H1 (cell line): ENCODE measurements at regions not wholly inside any gene's neighbourhood (a gene's known extent, or its start where the extent isn't known, plus 50 kb on each side); places are given as distances from the start of the nearest gene placed in this dataset.

ENCODE experiments used
- CTCF ChIA-PET: fragments of 300-600 bp; sonication (Branson Sonifier 250); formaldehyde crosslinking; loops from one replicate; lab custom pipeline; 2021; ENCODE audit not compliant: partially characterized antibody; lab: Charles Lee
- POLR2A ChIA-PET: fragments of 300-600 bp; sonication (Branson Sonifier 250); formaldehyde crosslinking; loops from one replicate; lab custom pipeline; 2021; ENCODE audit warnings: inconsistent platforms; ENCODE audit not compliant: partially characterized antibody; lab: Charles Lee
- DNase-seq, 2 experiments: peaks; one replicate each; pipeline versions ENCODE4 v3.0.0 to v3.0.0-alpha.2; 2010 to 2022; ENCODE audit warnings: low spot score in 2 of 2, low read depth in 1 of 2, mixed read lengths in 1 of 2
- FAIRE-seq: peaks from 2 replicates; lab custom pipeline; 2011; peaks lifted over from hg19 to GRCh38; lab: Jason Lieb, UNC
- H2AFZ ChIP-seq: 2 replicates; pipeline ENCODE4 v1.8.1; 2012; ENCODE audit warnings: low read length, inconsistent platforms
- H2AK5ac ChIP-seq: 2 replicates; pipeline ENCODE4 v1.6.1; 2013; ENCODE audit warnings: low read depth, low read length
- H2BK120ac ChIP-seq: replicated peaks from 2 replicates; pipeline ENCODE3; 2013; ENCODE audit warnings: low read depth, low read length, inconsistent platforms
- H2BK12ac ChIP-seq: 2 replicates; pipeline ENCODE4 v1.6.1; 2013; ENCODE audit warnings: low read depth, low read length
- H2BK15ac ChIP-seq: 2 replicates; pipeline ENCODE4 v1.6.1; 2013; ENCODE audit warnings: low read length
- H2BK20ac ChIP-seq: 2 replicates; pipeline ENCODE4 v1.6.1; 2013; ENCODE audit warnings: low read length
- H2BK5ac ChIP-seq: 2 replicates; pipeline ENCODE4 v1.6.1; 2013; ENCODE audit warnings: low read depth, low read length
- H3K14ac ChIP-seq: 2 replicates; pipeline ENCODE4 v1.6.1; 2013; ENCODE audit warnings: inconsistent platforms; ENCODE audit not compliant: insufficient read length
- H3K18ac ChIP-seq: 2 replicates; pipeline ENCODE4 v1.6.1; 2013; ENCODE audit warnings: low read length; ENCODE audit errors: extremely low read depth
- H3K23ac ChIP-seq: 2 replicates; pipeline ENCODE4 v1.6.1; 2013; ENCODE audit warnings: inconsistent platforms; ENCODE audit not compliant: insufficient read length
- H3K23me2 ChIP-seq: 2 replicates; pipeline ENCODE4 v1.6.1; 2013; ENCODE audit warnings: low read depth, low read length
- H3K27ac ChIP-seq: 2 replicates; pipeline ENCODE4 v1.6.1; 2011; ENCODE audit warnings: low read depth, low read length, inconsistent platforms
- H3K27me3 ChIP-seq, 4 experiments: replicated peaks in 1 of 4; 1 replicate in 1 of 4; 2 replicates in 3 of 4; pipeline versions ENCODE4 v1.6.1 to v1.8.1; 2011 to 2013; ENCODE audit warnings: low read length in 3 of 4, mild to moderate bottlenecking in 3 of 4, inconsistent platforms in 2 of 4, mixed read lengths in 2 of 4, moderate library complexity in 1 of 4; ENCODE audit not compliant: control insufficient read depth in 3 of 4, insufficient read depth in 3 of 4; ENCODE audit errors: extremely low read depth in 1 of 4
- H3K36me3 ChIP-seq, 4 experiments: 2 replicates each; pipeline versions ENCODE4 v1.6.1 to v1.8.1; 2011 to 2013; ENCODE audit warnings: mild to moderate bottlenecking in 4 of 4, low read length in 3 of 4, moderate library complexity in 2 of 4, control low read depth in 1 of 4, inconsistent platforms in 1 of 4; ENCODE audit not compliant: insufficient read depth in 4 of 4, control insufficient read depth in 2 of 4
- H3K4ac ChIP-seq: replicated peaks from 2 replicates; pipeline ENCODE3; 2013; ENCODE audit warnings: low read length, low read depth, mixed read lengths, inconsistent platforms; ENCODE audit not compliant: insufficient read length
- H3K4me1 ChIP-seq, 4 experiments: replicated peaks in 1 of 4; 1 replicate in 1 of 4; 2 replicates in 3 of 4; pipeline versions ENCODE4 v1.6.1 to v1.8.1; 2011 to 2013; ENCODE audit warnings: low read length in 3 of 4, inconsistent platforms in 2 of 4, mixed read lengths in 1 of 4; ENCODE audit not compliant: insufficient read depth in 4 of 4, control insufficient read depth in 3 of 4
- H3K4me2 ChIP-seq, 2 experiments: 2 replicates each; pipeline versions ENCODE4 v1.6.1 to v1.8.1; 2011 to 2013; ENCODE audit warnings: low read depth in 2 of 2, low read length in 2 of 2, control low read depth in 1 of 2, inconsistent platforms in 1 of 2, mild to moderate bottlenecking in 1 of 2; ENCODE audit not compliant: insufficient read depth in 1 of 2
- H3K4me3 ChIP-seq, 4 experiments: fragments of 200-600, 300-600 bp in 1 of 4; sonication (generic), shearing (Covaris generic), sonication (Bioruptor Twin) in 1 of 4; 2 replicates each; pipeline versions ENCODE4 v1.5.1 to v1.8.1; 2011 to 2016; ENCODE audit warnings: low read length in 4 of 4, low read depth in 3 of 4, control low read depth in 2 of 4, inconsistent platforms in 2 of 4, mild to moderate bottlenecking in 2 of 4, mixed read lengths in 1 of 4, moderate library complexity in 1 of 4; ENCODE audit not compliant: insufficient read depth in 2 of 4; ENCODE audit errors: extremely low read depth in 1 of 4
- H3K56ac ChIP-seq: replicated peaks from 2 replicates; pipeline ENCODE3; 2013; ENCODE audit warnings: low read depth, mild to moderate bottlenecking, mixed read lengths, low read length, inconsistent platforms; ENCODE audit not compliant: insufficient read length
- H3K79me1 ChIP-seq: 2 replicates; pipeline ENCODE4 v1.6.1; 2013; ENCODE audit warnings: low read depth, low read length, control low read depth
- H3K79me2 ChIP-seq, 2 experiments: 2 replicates each; pipeline versions ENCODE4 v1.6.1 to v1.8.1; 2012 to 2013; ENCODE audit warnings: low read length in 2 of 2, mild to moderate bottlenecking in 2 of 2, inconsistent platforms in 1 of 2; ENCODE audit not compliant: insufficient read depth in 2 of 2, control insufficient read depth in 1 of 2
- H3K9ac ChIP-seq, 4 experiments: replicated peaks in 1 of 4; 1 replicate in 1 of 4; 2 replicates in 3 of 4; pipeline versions ENCODE4 v1.6.1 to v1.8.1; 2011 to 2013; ENCODE audit warnings: low read depth in 3 of 4, low read length in 3 of 4, control low read depth in 2 of 4, mild to moderate bottlenecking in 2 of 4, moderate library complexity in 2 of 4, inconsistent platforms in 1 of 4; ENCODE audit errors: extremely low read depth in 1 of 4
- H3K9me3 ChIP-seq, 2 experiments: 2 replicates each; pipeline versions ENCODE4 v1.6.1 to v1.8.1; 2012 to 2013; ENCODE audit warnings: mild to moderate bottlenecking in 2 of 2, moderate library complexity in 2 of 2, control low read depth in 1 of 2, inconsistent platforms in 1 of 2, low read depth in 1 of 2, low read length in 1 of 2, mixed read lengths in 1 of 2; ENCODE audit not compliant: insufficient read depth in 2 of 2
- H4K20me1 ChIP-seq, 2 experiments: replicated peaks in 1 of 2; 2 replicates each; pipeline versions ENCODE3 to v1.8.1; 2011 to 2013; ENCODE audit warnings: inconsistent platforms in 2 of 2, low read length in 2 of 2, mild to moderate bottlenecking in 1 of 2; ENCODE audit not compliant: insufficient read depth in 2 of 2, control insufficient read depth in 1 of 2
- H4K5ac ChIP-seq: 2 replicates; pipeline ENCODE4 v1.6.1; 2013; ENCODE audit warnings: low read length, low read depth, mixed read lengths, inconsistent platforms; ENCODE audit not compliant: insufficient read length
- H4K8ac ChIP-seq: 2 replicates; pipeline ENCODE4 v1.8.0; 2013; ENCODE audit warnings: mild to moderate bottlenecking, moderate library complexity, low read length, inconsistent platforms; ENCODE audit not compliant: insufficient read depth; ENCODE audit errors: extremely low read depth
- H4K91ac ChIP-seq: replicated peaks from 2 replicates; pipeline ENCODE3; 2013; ENCODE audit warnings: low read length, mixed read lengths, inconsistent platforms; ENCODE audit not compliant: insufficient read length
- EGR1 ChIP-seq: IDR thresholded peaks from 2 replicates; pipeline ENCODE4 v1.6.1; 2011; ENCODE audit warnings: low read depth, low read length, borderline replicate concordance
- RAD21 ChIP-seq, 2 experiments: IDR thresholded peaks in 1 of 2; conservative IDR thresholded peaks in 1 of 2; 2 replicates each; pipeline ENCODE4 v1.6.1; 2011; ENCODE audit warnings: low read depth in 2 of 2, low read length in 2 of 2, improper control_type of control experiment in 1 of 2, inconsistent platforms in 1 of 2, mild to moderate bottlenecking in 1 of 2, moderate library complexity in 1 of 2
- SIN3A ChIP-seq, 2 experiments: IDR thresholded peaks in 1 of 2; conservative IDR thresholded peaks in 1 of 2; 2 replicates each; pipeline ENCODE4 v1.6.1; 2011 to 2012; ENCODE audit warnings: low read length in 2 of 2, improper control_type of control experiment in 1 of 2, low read depth in 1 of 2, mild to moderate bottlenecking in 1 of 2
- WGBS, 2 experiments: shearing (Covaris generic) in 1 of 2; methylation state at CpG; one replicate each; pipeline versions ENCODE4 v1.1.6 to v1.1.7; 2013 to 2015; ENCODE audit warnings: low lambda C conversion rate in 2 of 2, mixed read lengths in 2 of 2, inconsistent platforms in 1 of 2, low coverage in 1 of 2, missing lambda C conversion rate in 1 of 2; ENCODE audit not compliant: insufficient replicate concordance in 2 of 2, insufficient coverage in 1 of 2, insufficient read length in 1 of 2; ENCODE audit errors: extremely low coverage in 1 of 2, missing lambda C conversion rate in 1 of 2; 5-methylcytosine and 5-hydroxymethylcytosine counted together
- TF ChIP-seq, protein P1 (sequence below), 3 experiments: IDR thresholded peaks; 1 replicate in 2 of 3; 2 replicates in 1 of 3; pipeline versions ENCODE4 v1.5.1 to v1.6.1; 2011; ENCODE audit warnings: low read length in 3 of 3, mild to moderate bottlenecking in 3 of 3, inconsistent platforms in 2 of 3, low read depth in 1 of 3, moderate library complexity in 1 of 3; ENCODE audit not compliant: insufficient read depth in 1 of 3; ENCODE audit errors: control extremely low read depth in 1 of 3

- no peak overlapping the region for H3K4me3 ChIP-seq
- H2AK5ac ChIP-seq: no peak overlapping the region
- CTCF ChIA-PET: interaction anchor here (0.7 to 3.3 kb wide), 17 partner anchors 10 to 499 kb away, joined by 3 to 14 read pairs (median 4); partner anchors contain the start of gene EOMES
- peaks cover 0 to 3% (median 0%) of the 10 kb centered on the region in 4 experiments; a peak in 1 of 7 replicates for H3K4me1 ChIP-seq
- no peak overlapping the region for H3K18ac ChIP-seq
- no peak overlapping the region for H3K9ac ChIP-seq
- H3K27ac ChIP-seq: no peak overlapping the region
- H2BK12ac ChIP-seq: no peak overlapping the region
- 77% methylated on average over 3 of the region's 3 CpGs; no CpG with 5 or more reads in 1 of the 2 experiments for WGBS, 2 experiments
- no peak overlapping the region for H2BK20ac ChIP-seq
- no peaks in the 10 kb centered on the region; the same call in 1 of the 2 replicates for H3K23me2 ChIP-seq
- H3K9me3 ChIP-seq: peaks cover 1 to 3% of the 10 kb centered on the region in 2 experiments; a peak in 2 of 4 replicates
- DNase-seq: no peak
- no peaks in the 10 kb centered on the region for H3K79me1 ChIP-seq
- H2BK15ac ChIP-seq: no peak overlapping the region
- H3K14ac ChIP-seq: no peak overlapping the region
- no peak overlapping the region for H3K4me2 ChIP-seq
- POLR2A ChIA-PET: no interaction called here
- H3K4ac ChIP-seq: no peak overlapping the region
- H4K91ac ChIP-seq: no peak overlapping the region
- no peaks in the 10 kb centered on the region for H3K79me2 ChIP-seq
- H3K23ac ChIP-seq: no peak overlapping the region
- H2AFZ ChIP-seq: no peak overlapping the region
- TF ChIP-seq, protein P1, sequence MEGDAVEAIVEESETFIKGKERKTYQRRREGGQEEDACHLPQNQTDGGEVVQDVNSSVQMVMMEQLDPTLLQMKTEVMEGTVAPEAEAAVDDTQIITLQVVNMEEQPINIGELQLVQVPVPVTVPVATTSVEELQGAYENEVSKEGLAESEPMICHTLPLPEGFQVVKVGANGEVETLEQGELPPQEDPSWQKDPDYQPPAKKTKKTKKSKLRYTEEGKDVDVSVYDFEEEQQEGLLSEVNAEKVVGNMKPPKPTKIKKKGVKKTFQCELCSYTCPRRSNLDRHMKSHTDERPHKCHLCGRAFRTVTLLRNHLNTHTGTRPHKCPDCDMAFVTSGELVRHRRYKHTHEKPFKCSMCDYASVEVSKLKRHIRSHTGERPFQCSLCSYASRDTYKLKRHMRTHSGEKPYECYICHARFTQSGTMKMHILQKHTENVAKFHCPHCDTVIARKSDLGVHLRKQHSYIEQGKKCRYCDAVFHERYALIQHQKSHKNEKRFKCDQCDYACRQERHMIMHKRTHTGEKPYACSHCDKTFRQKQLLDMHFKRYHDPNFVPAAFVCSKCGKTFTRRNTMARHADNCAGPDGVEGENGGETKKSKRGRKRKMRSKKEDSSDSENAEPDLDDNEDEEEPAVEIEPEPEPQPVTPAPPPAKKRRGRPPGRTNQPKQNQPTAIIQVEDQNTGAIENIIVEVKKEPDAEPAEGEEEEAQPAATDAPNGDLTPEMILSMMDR (IDR thresholded peaks at IDR 0.05; ENCODE audit: control extremely low read depth in 1 of 3, insufficient read depth in 1 of 3, low read depth in 1 of 3, low read length in 3 of 3): peak in 2 of 3 experiments; percentile 11 to 44; a peak in 2 of 4 replicates
- TF ChIP-seq EGR1 (no peak), RAD21 (IDR thresholded peaks at IDR 0.05 in 1 of 2, conservative IDR thresholded peaks at IDR 0.05 in 1 of 2; ENCODE audit: low read depth in 2 of 2, low read length in 2 of 2) (peak; percentile 43 to 54), SIN3A (conservative IDR thresholded peaks at IDR 0.05 in 1 of 2, IDR thresholded peaks at IDR 0.05 in 1 of 2; ENCODE audit: low read depth in 1 of 2, low read length in 2 of 2) (no peak)
- H4K8ac ChIP-seq: no peak overlapping the region
- peaks cover 0 to 4% (median 0%) of the 10 kb centered on the region in 4 experiments; a peak in 2 of 8 replicates for H3K36me3 ChIP-seq
- H4K20me1 ChIP-seq: no peaks in the 10 kb centered on the region
- no peak overlapping the region for H4K5ac ChIP-seq
- no peak overlapping the region for H2BK120ac ChIP-seq
- no peak overlapping the region for H2BK5ac ChIP-seq
- no peak for FAIRE-seq
- H3K56ac ChIP-seq: no peak overlapping the region
- peaks cover 0 to 2% (median 0%) of the 10 kb centered on the region in 4 experiments; a peak in 2 of 7 replicates for H3K27me3 ChIP-seq
Measured at GRCh38 chr3:27827041-27827440, 104.9 kb upstream of the EOMES start.
